Keratinocyte (primary cell): ENCODE measurements at regions not wholly inside any gene's neighbourhood (a gene's known extent, or its start where the extent isn't known, plus 50 kb on each side); places are given as distances from the start of the nearest gene placed in this dataset.

Source experiments
- DNase-seq: peaks from one replicate; pipeline ENCODE4 v3.0.0-alpha.2; 2011; ENCODE audit warnings: low read depth, missing footprints, low spot score
- FAIRE-seq: peaks from 2 replicates; lab custom pipeline; 2011; peaks lifted over from hg19 to GRCh38; lab: Jason Lieb, UNC
- H2AFZ ChIP-seq: 2 replicates; pipeline ENCODE4 v1.6.0; 2012; ENCODE audit warnings: low read length, control low read depth, inconsistent platforms; ENCODE audit not compliant: control insufficient read depth
- H3K27ac ChIP-seq: 2 replicates; pipeline ENCODE4 v1.5.1; 2011; ENCODE audit warnings: low read length; ENCODE audit not compliant: control insufficient read depth, insufficient read depth
- H3K27me3 ChIP-seq: 3 replicates; pipeline ENCODE4 v1.6.0; 2011; ENCODE audit warnings: low read length; ENCODE audit not compliant: control insufficient read depth, insufficient read depth; ENCODE audit errors: extremely low read depth
- H3K36me3 ChIP-seq, 2 experiments: 2 replicates in 1 of 2; 3 replicates in 1 of 2; pipeline ENCODE4 v1.5.1; 2011; ENCODE audit warnings: low read length in 2 of 2, mild to moderate bottlenecking in 1 of 2; ENCODE audit not compliant: control insufficient read depth in 2 of 2, insufficient read depth in 2 of 2; ENCODE audit errors: extremely low read depth in 1 of 2
- H3K4me1 ChIP-seq: 3 replicates; pipeline ENCODE4 v1.5.1; 2011; ENCODE audit warnings: low read length; ENCODE audit not compliant: control insufficient read depth, insufficient read depth; ENCODE audit errors: extremely low read depth
- H3K4me2 ChIP-seq: 3 replicates; pipeline ENCODE4 v1.6.0; 2011; ENCODE audit warnings: low read depth, low read length; ENCODE audit not compliant: control insufficient read depth, insufficient read depth; ENCODE audit errors: extremely low read depth
- H3K4me3 ChIP-seq, 3 experiments: fragments of 200-600 bp in 1 of 3; sonication (generic) in 1 of 3; 2 replicates in 2 of 3; 3 replicates in 1 of 3; pipeline ENCODE4 v1.5.1; 2011 to 2016; ENCODE audit warnings: low read length in 3 of 3, mild to moderate bottlenecking in 3 of 3, control low read depth in 2 of 3, inconsistent platforms in 1 of 3, low read depth in 1 of 3, mixed read lengths in 1 of 3, mixed run types in 1 of 3, moderate library complexity in 1 of 3; ENCODE audit not compliant: control insufficient read depth in 2 of 3, insufficient read depth in 2 of 3; ENCODE audit errors: extremely low read depth in 1 of 3
- H3K79me2 ChIP-seq: 2 replicates; pipeline ENCODE4 v1.6.0; 2012; ENCODE audit warnings: low read length; ENCODE audit not compliant: control insufficient read depth, insufficient read depth
- H3K9ac ChIP-seq: 3 replicates; pipeline ENCODE4 v1.6.0; 2011; ENCODE audit warnings: low read length; ENCODE audit not compliant: control insufficient read depth, insufficient read depth; ENCODE audit errors: extremely low read depth
- H3K9me1 ChIP-seq: 3 replicates; pipeline ENCODE4 v1.6.0; 2011; ENCODE audit warnings: low read length; ENCODE audit not compliant: control insufficient read depth, insufficient read depth; ENCODE audit errors: extremely low read depth
- H3K9me3 ChIP-seq: 2 replicates; pipeline ENCODE4 v1.5.1; 2012; ENCODE audit warnings: low read depth, low read length; ENCODE audit not compliant: control insufficient read depth
- H4K20me1 ChIP-seq: 3 replicates; pipeline ENCODE4 v1.6.0; 2011; ENCODE audit warnings: low read length; ENCODE audit not compliant: control insufficient read depth, insufficient read depth; ENCODE audit errors: extremely low read depth
- CTCF ChIP-seq, 3 experiments: IDR thresholded peaks in 1 of 3; conservative IDR thresholded peaks in 1 of 3; optimal IDR thresholded peaks in 1 of 3; 2 replicates in 2 of 3; 3 replicates in 1 of 3; pipeline versions ENCODE3 to v1.5.1; 2011; ENCODE audit warnings: low read length in 3 of 3, mild to moderate bottlenecking in 3 of 3, moderate library complexity in 2 of 3, control low read depth in 1 of 3, inconsistent platforms in 1 of 3; ENCODE audit not compliant: insufficient read depth in 2 of 3; ENCODE audit errors: extremely low read depth in 1 of 3
- EZH2 ChIP-seq: IDR thresholded peaks from one replicate; pipeline ENCODE4 v1.6.1; 2012; ENCODE audit warnings: inconsistent platforms, mild to moderate bottlenecking, low read length, moderate library complexity
- dilution Hi-C: fragments of 300-500 bp; cut with MboI; formaldehyde crosslinking; loops from one replicate; pipeline ENCODE4 v1.7.0; 2020; ENCODE audit warnings: low sequenced_read_pairs; ENCODE audit not compliant: extremely low pct_ligation_motif_present

- TF ChIP-seq CTCF (optimal IDR thresholded peaks at IDR 0.05 in 1 of 3, IDR thresholded peaks at IDR 0.05 in 1 of 3, conservative IDR thresholded peaks at IDR 0.05 in 1 of 3; ENCODE audit: extremely low read depth in 1 of 3, insufficient read depth in 2 of 3, low read length in 3 of 3), result no peak
- no peak for TF ChIP-seq EZH2
- Histone ChIP-seq H3K4me2 (no peak overlapping the region), H3K27me3 (no peaks in the 10 kb centered on the region), H3K4me1 (peaks cover 4% of the 10 kb centered on the region), H4K20me1 (no peaks in the 10 kb centered on the region), H3K9ac (no peak overlapping the region), H3K9me3 (no peaks in the 10 kb centered on the region), H3K9me1 (no peaks in the 10 kb centered on the region), H3K4me3 (no peak overlapping the region), H3K79me2 (no peaks in the 10 kb centered on the region), H2AFZ (no peak overlapping the region), H3K36me3 (no peaks in the 10 kb centered on the region), H3K27ac (no peak overlapping the region)
- DNase-seq, result no peak
- FAIRE-seq, result no peak
- dilution Hi-C loops, result no loop called here
Measured at GRCh38 chr16:79901522-79901921, 301.0 kb upstream of the MAF start.

GRCh38 chr16:79899716-79900115, 299.2 kb upstream of the MAF start:
- Histone ChIP-seq H4K20me1 (no peaks in the 10 kb centered on the region), H3K9me3 (no peaks in the 10 kb centered on the region), H3K36me3 (no peaks in the 10 kb centered on the region), H3K4me3 (no peak overlapping the region), H3K4me1 (peaks cover 4% of the 10 kb centered on the region), H3K79me2 (no peaks in the 10 kb centered on the region), H3K27ac (no peak overlapping the region), H3K9ac (no peak overlapping the region), H3K4me2 (no peak overlapping the region), H2AFZ (peak overlapping the region; percentile 77), H3K9me1 (no peaks in the 10 kb centered on the region), H3K27me3 (no peaks in the 10 kb centered on the region)
- no peak for DNase-seq
- FAIRE-seq, result no peak
- TF ChIP-seq EZH2, result no peak
- peak in 1 of 3 experiments; percentile 3 for TF ChIP-seq CTCF (optimal IDR thresholded peaks at IDR 0.05 in 1 of 3, IDR thresholded peaks at IDR 0.05 in 1 of 3, conservative IDR thresholded peaks at IDR 0.05 in 1 of 3; ENCODE audit: extremely low read depth in 1 of 3, insufficient read depth in 2 of 3, low read length in 3 of 3)
- dilution Hi-C loops, result no loop called here
